GM23338 (cell line): ENCODE measurements at regions not wholly inside any gene's neighbourhood (a gene's known extent, or its start where the extent isn't known, plus 50 kb on each side); places are given as distances from the start of the nearest gene placed in this dataset.
A peak's percentile ranks its signal among the peaks of the same experiment; 100 is the strongest.

Experiments
- CREB1 ChIP-seq: fragments of 250-450 bp; sonication (Bioruptor Pico); IDR thresholded peaks from 2 replicates; pipeline ENCODE4 v1.5.0; 2020; ENCODE audit warnings: low read depth, mild to moderate bottlenecking, moderate library complexity
- EZH2 ChIP-seq: fragments of 200-600 bp; sonication (generic); IDR thresholded peaks from one replicate; pipeline ENCODE4 v1.8.0; 2017; ENCODE audit warnings: antibody characterized with exemption, mild to moderate bottlenecking, low read depth; ENCODE audit not compliant: unreplicated experiment
- EZH2phosphoT487 ChIP-seq: fragments of 200-600 bp; sonication (generic); IDR thresholded peaks from one replicate; pipeline ENCODE4 v1.8.1; 2018; ENCODE audit warnings: antibody characterized with exemption; ENCODE audit not compliant: unreplicated experiment
- POLR2AphosphoS5 ChIP-seq: IDR thresholded peaks from 2 replicates; pipeline ENCODE4 v1.6.1; 2016; ENCODE audit warnings: antibody characterized with exemption, low read depth
- STAT1 ChIP-seq: IDR thresholded peaks from one replicate; pipeline ENCODE4 v1.6.1; 2016; ENCODE audit warnings: antibody characterized with exemption; ENCODE audit not compliant: unreplicated experiment
- TF ChIP-seq, protein P1 (sequence below), 2 experiments: fragments of 200-600 bp in 1 of 2; sonication (generic) in 1 of 2; conservative IDR thresholded peaks; 2 replicates each; pipeline versions ENCODE4 v1.5.1 to v1.6.1; 2016 to 2017; ENCODE audit warnings: antibody characterized with exemption in 2 of 2, low read depth in 2 of 2, mild to moderate bottlenecking in 2 of 2, moderate library complexity in 1 of 2
- TF ChIP-seq, protein P2 (sequence below): IDR thresholded peaks from one replicate; pipeline ENCODE4 v1.6.1; 2018; ENCODE audit warnings: antibody characterized with exemption; ENCODE audit not compliant: unreplicated experiment

DNA sequence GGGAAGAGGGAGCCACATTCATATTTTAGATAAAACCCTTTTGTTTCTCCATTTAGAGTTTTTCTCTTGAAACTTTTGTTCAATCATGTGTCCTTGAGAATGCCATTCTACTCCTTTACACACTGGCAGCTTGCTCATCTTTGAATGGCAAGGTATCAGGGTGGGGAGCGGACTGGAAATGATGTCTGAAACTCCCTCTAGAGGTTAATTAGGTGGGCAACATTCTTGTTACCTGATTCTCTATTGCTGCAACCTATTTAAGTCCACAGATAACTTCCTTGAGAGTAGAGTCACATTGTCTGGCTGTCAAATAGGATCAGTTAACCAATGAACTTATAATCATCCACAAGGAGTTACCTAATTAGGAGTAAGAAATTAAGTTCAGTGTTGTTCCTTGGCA is 533.6 kb upstream of the API5 start:
- TF ChIP-seq, protein P1, sequence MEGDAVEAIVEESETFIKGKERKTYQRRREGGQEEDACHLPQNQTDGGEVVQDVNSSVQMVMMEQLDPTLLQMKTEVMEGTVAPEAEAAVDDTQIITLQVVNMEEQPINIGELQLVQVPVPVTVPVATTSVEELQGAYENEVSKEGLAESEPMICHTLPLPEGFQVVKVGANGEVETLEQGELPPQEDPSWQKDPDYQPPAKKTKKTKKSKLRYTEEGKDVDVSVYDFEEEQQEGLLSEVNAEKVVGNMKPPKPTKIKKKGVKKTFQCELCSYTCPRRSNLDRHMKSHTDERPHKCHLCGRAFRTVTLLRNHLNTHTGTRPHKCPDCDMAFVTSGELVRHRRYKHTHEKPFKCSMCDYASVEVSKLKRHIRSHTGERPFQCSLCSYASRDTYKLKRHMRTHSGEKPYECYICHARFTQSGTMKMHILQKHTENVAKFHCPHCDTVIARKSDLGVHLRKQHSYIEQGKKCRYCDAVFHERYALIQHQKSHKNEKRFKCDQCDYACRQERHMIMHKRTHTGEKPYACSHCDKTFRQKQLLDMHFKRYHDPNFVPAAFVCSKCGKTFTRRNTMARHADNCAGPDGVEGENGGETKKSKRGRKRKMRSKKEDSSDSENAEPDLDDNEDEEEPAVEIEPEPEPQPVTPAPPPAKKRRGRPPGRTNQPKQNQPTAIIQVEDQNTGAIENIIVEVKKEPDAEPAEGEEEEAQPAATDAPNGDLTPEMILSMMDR (conservative IDR thresholded peaks at IDR 0.05; ENCODE audit: low read depth in 2 of 2) = peak; percentile 42 to 47
- no peak for TF ChIP-seq POLR2AphosphoS5
- no peak for TF ChIP-seq CREB1
- no peak for TF ChIP-seq EZH2phosphoT487
- TF ChIP-seq, protein P2, sequence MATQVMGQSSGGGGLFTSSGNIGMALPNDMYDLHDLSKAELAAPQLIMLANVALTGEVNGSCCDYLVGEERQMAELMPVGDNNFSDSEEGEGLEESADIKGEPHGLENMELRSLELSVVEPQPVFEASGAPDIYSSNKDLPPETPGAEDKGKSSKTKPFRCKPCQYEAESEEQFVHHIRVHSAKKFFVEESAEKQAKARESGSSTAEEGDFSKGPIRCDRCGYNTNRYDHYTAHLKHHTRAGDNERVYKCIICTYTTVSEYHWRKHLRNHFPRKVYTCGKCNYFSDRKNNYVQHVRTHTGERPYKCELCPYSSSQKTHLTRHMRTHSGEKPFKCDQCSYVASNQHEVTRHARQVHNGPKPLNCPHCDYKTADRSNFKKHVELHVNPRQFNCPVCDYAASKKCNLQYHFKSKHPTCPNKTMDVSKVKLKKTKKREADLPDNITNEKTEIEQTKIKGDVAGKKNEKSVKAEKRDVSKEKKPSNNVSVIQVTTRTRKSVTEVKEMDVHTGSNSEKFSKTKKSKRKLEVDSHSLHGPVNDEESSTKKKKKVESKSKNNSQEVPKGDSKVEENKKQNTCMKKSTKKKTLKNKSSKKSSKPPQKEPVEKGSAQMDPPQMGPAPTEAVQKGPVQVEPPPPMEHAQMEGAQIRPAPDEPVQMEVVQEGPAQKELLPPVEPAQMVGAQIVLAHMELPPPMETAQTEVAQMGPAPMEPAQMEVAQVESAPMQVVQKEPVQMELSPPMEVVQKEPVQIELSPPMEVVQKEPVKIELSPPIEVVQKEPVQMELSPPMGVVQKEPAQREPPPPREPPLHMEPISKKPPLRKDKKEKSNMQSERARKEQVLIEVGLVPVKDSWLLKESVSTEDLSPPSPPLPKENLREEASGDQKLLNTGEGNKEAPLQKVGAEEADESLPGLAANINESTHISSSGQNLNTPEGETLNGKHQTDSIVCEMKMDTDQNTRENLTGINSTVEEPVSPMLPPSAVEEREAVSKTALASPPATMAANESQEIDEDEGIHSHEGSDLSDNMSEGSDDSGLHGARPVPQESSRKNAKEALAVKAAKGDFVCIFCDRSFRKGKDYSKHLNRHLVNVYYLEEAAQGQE = no peak
- no peak for TF ChIP-seq STAT1
- TF ChIP-seq EZH2 = no peak
